GM12891 (cell line): ENCODE measurements at regions not wholly inside any gene's neighbourhood (a gene's known extent, or its start where the extent isn't known, plus 50 kb on each side); places are given as distances from the start of the nearest gene placed in this dataset.

Experiments used
- PAX5 ChIP-seq: IDR thresholded peaks from 2 replicates; pipeline ENCODE4 v1.6.1; 2011; ENCODE audit warnings: low read length, moderate library complexity, mild to moderate bottlenecking; ENCODE audit not compliant: insufficient read depth, severe bottlenecking
- POLR2A ChIP-seq: IDR thresholded peaks from 2 replicates; pipeline ENCODE4 v1.6.1; 2011; ENCODE audit warnings: low read depth, low read length, control low read depth
- POLR2AphosphoS5 ChIP-seq: IDR thresholded peaks from 2 replicates; pipeline ENCODE4 v1.6.1; 2011; ENCODE audit warnings: low read depth, low read length, control low read depth
- SPI1 ChIP-seq: IDR thresholded peaks from 2 replicates; pipeline ENCODE4 v1.6.1; 2011; ENCODE audit warnings: low read depth, low read length, control low read depth
- TAF1 ChIP-seq: IDR thresholded peaks from 2 replicates; pipeline ENCODE4 v1.6.1; 2011; ENCODE audit warnings: low read depth, low read length, control low read depth

GRCh38 chr3:117868766-117869165, 1159.2 kb downstream of the TUSC7 start:
- TF ChIP-seq POLR2A (no peak), TAF1 (no peak), POLR2AphosphoS5 (no peak), SPI1 (no peak), PAX5 (no peak)
